Activated CD4-positive, alpha-beta T cell treated with anti-CD3 and anti-CD28 coated beads, Interleukin-10, Interleukin-2, amounts not matched to agents 100 ng/mL and 50 ng/mL, durations not matched to agents 16 hours and 8 hours (primary cell): ENCODE measurements at regions not wholly inside any gene's neighbourhood (a gene's known extent, or its start where the extent isn't known, plus 50 kb on each side); places are given as distances from the start of the nearest gene placed in this dataset.

Experiments used
- DNase-seq: peaks from one replicate; pipeline ENCODE4 v3.0.0-alpha.2; 2020

DNA sequence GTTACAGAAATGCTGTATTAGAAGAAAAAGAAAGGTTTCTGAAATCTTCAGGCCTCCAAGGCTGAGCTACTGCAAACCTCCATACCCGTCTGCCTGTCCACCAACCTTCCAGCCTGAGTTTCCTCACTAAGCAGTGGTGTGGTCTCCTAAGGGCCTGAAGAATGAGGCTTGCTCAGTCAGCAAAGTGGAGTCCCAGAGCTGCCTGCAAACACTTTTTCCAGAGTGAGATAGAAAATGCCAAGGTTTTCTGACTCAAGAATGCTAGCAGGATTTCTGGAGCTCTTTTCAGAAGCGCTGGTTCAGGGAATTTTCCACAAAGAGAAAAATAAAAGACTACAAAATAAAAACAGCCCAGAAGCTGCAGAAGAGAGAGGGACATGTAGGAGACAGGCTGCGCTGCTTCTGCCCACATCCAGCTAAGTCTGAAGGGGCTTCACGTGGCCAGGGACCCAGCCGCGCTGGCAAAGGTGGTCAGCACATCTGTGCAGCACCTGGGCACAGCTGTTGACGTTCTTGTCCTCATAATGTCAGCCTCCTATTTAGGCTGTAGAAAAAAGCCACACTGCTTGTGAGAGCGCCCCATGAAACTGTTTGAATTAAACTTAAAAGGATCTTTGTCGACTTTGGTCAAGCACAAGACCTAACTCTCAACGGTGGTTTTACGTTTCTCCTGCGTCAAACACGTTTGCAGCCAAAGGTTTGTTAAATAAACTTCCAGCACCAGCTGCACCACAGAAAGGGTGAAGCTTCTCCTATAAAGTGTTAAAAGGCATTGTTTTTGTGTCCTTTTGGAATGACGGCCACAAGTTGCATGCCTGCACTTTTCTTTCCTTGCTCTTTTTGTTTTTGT lies 209.0 kb downstream of the THBS2 start:
- DNase-seq, result no peak

DNA sequence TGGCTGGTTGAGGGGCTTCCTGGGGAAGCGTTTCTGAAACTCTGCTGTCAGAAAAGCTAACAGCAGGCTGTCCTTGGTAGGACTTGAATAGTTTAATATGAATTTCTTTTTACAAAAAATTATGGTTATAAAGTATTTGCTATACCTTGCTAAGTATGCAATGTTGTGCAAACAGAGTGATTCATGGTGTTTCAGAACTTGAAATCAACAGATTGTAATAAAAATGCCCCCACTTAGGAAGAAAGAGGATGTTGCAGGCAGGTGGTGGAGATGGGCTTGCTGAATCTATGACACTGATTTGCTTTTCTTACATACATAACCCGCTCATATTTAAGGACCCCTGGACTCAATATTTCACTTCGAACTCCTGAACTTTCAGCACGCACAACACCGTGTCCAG lies 211.6 kb downstream of the THBS2 start:
- DNase-seq, result no peak

DNA sequence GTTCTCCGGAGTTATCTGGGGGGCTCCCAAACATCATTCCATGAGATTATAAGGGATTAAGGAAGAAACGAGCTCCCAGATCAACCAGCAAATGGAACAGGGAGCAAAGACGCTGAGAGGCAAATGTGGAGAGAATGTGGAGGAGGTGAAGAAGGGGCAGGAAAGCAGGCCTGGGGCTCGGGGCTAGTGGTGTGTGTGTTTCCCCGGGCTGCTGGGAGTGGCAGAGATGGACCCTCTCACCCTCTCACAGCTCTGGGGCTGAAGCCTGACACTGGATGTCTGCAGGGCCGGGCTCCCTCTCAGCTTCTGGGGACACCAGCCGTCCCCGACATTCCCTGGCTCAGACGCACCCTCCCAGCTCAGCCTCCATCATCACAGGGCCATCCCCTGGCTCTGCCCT lies 212.6 kb downstream of the THBS2 start:
- no peak for DNase-seq

DNA sequence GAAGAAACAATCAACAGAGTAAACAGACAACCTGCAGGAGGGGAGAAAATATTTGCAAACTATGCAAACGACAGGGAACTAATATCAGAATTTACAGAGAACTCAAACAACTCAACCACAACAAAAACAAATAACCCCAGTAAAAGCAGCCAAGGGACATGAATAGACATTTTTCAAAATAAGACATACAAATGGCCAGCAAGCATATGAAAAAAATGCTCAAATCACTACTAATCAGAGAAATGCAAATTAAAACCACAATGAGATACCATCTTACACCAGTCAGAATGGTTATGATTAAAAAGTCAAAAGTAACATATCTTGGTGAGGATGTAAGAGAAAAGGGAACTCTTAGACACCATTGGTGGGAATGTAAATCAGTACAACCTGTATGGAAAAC lies 215.0 kb downstream of the THBS2 start:
- no peak for DNase-seq

DNA sequence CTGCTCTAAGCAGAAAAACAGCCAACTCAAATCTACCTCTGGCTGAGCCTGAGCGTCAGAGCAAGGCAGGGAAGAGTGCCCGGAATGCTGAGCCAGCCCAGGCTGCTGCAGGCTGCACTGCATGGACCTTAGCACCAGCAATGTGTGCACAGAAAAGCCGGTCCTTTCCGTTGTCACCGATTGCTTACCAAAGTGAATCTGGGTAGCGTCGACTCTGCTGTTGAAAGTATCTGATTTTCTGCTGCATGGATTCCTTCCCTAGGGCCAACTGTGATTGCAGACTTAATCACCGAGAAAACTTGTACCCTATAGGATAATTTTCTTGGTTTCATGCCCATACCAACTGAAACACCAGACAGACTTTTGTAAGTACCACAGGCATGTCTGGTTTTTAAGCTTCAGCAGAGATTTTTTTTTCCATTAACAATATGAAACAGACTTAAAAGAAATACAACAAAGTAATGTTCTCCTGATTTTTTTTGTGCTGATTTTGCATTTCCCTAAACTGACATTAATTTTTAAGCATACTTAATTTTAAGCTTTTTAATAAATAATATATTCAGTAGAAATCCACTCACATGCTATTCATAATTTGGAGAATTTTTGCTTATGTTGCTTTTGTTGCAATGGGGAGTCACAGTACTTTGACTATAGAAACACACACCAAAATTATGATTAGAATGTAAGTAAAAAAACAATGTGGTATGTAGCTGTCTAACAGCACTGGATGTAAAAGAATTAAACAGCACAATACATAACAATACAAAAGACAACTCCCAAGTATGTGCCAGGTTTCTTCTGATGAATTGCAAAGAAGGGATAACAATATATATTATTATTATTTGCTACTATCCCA lies 218.0 kb downstream of the THBS2 start:
- no peak for DNase-seq

DNA sequence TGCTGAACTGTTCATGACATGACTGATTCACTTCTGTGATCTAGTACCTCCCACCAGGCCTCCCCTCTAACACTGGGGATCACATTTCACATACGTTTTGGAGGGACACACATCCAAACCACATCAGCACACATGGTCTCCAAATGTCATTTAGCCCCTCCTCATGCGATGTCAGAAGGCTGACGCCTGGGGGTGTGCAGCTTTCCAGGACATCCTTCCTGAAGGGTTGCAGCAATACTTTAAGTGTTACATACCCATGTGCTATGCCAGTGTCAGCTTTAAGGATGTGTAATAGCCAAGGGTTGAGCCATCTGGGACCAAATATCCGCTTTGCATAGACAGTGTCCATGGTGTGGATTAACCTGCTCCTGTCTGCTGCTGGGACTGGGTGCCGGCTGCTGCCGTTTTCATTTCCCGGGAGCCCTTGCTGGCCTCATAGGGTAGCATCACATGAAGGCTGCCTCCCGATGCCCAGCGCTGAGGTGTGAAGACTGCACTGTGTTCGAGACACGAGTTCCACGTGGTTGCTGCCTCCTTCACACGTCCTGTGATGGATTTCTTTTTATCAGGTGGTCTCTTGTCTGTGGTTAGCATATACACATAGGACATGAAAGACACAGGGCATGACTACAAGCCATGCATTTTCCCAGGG lies 219.0 kb downstream of the THBS2 start:
- no peak for DNase-seq

DNA sequence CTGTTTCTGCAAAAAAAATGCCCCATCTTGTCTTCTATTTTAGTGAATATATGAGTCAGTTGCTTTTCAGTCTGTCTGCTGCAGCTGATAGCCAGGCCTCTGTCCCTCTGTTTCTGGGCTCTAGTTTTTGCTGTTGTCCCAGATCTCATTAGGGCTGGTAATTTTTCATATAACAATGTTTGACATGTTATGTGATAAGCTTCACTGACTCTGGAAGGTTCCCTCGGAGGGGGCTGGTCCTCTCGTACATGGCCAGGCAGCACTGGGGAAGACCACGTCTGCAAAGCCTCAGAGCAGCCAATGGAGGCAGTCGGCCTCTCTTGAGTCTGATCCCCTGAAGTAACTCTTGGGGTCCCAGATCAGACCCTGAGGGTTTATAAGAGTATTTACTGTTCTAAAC lies 223.8 kb downstream of the THBS2 start:
- DNase-seq, result no peak

DNA sequence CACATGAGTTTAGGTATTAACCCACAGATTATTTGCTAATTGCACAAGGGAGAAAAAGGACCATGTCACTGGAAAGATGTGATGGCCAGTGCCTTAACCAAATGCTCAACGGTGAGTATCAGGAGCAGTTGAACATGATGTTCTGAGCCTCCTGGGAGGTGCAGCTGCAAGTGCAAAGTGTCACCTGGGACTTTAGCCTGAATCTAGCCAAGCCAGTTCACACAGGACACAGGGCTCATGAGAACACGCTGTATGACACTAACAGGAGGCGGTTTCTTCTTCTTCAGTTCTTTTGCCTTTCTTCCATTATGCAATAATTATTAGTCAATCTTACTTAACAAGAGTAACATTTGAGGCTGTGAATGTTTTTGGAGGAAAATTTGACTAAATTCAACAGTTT lies 225.3 kb downstream of the THBS2 start:
- no peak for DNase-seq

DNA sequence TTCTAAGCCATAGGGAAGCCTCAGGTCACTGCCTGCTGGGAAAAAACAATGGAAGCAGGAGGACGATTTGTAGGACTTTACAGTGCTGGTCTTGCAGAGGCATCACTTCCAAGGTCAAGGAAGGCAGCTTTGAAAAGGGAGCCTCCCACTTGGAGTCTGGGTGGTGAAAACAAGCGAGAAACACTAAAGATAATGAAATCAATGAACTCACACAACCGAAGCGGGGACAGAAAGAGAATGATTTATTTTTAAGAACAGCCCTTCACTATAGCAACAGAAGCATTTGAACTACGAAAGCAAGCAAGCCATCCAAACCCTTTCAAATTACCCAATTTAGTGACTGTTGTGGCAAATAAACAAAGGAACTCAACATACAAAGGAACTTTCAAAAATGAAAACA lies 227.5 kb downstream of the THBS2 start:
- no peak for DNase-seq

DNA sequence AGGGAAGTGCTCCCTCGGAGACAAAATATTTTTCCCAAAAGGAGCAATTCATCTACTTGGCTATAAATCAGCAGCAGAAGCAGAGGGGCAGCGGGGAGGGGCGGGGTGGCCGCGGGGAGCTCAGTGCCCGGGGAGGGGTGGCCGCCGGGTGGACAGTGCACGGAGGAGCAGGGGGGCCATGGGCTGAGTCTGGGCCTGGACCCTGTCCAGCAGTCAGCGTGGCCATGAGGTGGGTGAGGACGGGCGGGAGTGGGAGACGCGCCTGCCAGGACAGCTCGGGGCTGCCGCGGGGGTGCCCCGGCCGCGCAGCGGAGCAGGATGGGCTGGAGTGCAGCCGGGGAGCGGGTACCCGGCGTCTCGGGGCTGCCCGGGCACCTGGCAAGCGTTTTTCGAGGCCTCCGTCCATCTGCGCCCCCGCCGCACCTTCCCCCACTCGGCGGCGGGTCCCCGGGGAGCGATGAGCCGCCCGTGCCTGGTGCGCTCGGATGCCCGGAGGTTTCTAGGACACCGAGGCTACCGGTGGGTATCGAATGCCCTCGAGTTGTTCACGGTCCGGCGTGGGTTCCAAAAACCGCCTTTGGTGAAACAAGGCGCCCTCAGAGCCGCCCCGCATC lies 229.5 kb downstream of the THBS2 start:
- DNase-seq, result no peak

DNA sequence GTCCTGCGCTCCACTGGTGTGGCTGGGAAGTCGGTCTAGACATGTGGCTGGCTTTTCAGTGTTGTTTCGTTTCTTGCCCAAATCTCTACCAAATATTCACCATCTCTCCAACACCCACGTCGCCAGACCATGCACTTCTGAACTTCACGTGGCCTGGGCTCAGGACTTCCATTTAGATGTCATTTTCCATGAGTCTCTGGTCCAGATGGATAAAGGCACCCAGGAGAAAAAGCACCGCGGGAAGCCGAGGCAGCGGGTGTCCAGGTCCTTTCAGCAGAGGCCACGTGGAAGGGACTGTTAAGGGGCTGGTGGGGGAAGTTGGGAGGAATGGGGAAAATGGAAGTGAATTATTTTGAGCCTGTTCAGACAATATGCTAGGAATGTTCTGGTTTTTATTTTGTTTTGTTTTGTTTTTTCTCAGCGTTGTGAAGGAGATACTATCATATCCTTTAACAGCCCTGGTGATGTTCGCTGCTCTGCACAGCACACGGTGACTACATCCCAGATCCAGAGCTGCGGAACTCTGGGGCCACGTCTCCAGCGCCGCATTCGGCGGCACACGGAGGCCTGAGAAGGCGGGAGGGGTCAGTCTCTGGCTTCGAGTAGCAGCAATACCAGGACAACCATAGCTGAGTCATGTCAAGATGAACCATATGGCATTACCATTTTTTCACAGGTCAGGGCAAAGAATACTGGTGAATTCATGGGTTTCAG lies 230.3 kb downstream of the THBS2 start:
- no peak for DNase-seq

DNA sequence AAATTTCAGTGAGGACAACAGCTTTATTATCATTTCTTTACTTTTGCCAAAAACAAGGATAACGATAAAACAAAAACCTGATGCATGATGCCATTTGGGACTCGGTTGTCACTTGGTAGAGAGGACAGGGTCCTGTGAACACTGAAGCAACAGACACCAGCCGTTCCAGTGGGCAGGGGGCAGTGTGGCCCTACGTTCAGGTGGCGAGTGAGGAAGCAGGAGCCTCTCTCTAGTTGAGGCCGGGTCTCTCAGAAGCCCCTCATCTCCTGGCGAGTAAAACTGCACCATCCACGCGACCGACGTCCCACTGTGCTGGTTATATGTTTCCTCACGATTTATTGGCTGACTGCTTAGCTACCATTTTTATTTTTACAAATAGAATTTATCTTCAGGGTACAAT lies 231.6 kb downstream of the THBS2 start:
- DNase-seq, result no peak

DNA sequence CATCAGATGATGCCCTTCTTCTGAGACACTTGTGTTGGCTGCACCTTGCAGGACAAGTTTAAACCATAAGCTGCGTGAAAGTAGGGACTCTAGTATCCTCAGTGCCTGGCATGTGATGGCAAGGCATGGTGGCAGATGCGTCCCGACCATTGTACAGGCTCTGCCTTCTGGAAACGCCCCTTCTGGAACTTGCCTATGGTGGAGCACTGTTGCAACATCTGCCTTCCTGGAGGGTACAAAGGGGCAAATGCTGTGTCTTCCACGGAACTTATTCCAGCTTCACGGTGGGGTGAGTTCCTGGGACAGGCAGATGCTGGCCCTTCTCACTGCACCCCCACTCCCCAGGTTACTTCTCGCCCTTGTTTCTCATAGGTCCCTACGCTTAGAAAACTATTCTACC lies 232.8 kb downstream of the THBS2 start:
- no peak for DNase-seq

DNA sequence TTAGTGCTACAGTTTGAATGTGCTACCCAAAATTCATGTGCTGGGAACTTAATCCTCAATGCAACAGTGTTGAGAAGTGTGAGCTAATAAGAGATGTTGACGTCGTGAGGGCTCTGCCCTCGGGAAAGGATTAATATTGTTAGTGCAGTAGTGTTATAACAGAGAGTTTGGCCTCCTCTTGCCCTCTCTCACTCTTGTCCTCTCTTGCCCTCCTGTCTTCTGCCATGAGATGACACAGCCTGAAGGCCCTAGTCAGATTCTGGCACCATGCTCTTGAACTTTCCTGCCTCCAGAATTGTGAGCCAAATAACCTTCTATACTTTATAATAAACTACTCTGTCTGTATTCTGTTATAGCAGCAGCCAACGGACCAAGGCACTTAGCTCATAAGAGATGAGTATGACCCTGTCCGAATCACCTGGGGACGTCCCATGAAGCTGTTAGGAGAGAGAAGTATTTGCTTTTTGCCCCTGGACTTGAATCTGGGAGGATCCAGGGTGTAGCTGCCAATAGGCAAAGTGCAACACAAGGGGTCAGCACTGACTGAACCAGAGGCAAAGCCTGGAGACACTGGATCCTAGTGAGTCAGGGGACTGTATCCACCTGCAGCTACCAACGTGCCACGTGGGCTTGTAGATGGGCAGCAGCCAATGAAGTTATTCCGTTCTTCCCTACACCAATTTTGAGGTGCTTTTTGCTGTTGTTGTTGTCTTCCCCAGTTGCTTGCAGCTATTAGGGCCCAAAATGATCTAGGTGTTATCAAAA lies 233.7 kb downstream of the THBS2 start:
- no peak for DNase-seq

DNA sequence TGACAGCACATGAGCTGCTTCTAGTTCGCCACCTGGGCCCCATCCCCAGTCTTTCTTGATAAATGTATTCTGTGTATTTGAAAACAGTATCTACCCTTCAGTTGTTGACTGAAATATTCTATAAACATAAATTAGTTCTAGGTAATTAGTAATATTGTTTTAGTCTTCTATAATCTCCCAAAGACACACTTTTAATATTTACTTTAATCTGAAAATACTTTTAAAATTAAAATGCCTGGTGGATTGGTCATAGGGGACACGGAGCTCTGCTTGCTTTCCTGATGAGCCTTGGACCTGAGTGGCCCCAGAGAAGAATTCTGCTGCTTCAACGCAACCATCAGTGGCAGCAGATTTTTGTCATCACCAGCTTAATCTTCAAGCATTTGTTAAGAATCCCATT lies 234.5 kb downstream of the THBS2 start:
- DNase-seq, result no peak

DNA sequence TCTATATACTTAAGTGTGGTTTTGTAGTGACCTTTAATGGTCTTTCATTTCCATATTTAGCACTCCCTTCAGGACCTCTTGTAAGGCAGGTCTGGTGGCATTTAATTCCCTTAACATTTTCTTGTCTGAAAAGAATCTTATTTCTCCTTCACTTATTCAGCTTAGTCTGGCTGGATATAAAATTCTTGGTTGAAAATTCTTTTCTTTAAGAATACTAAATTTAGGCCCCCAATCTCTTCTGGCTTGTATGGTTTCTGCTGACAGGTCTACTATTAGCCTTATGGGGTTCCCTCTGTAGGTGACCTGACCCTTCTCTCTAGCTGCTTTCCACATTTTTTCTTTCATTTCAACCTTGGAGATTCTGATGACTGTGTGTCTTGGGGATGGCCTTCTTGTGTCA lies 236.9 kb downstream of the THBS2 start:
- DNase-seq, result no peak

DNA sequence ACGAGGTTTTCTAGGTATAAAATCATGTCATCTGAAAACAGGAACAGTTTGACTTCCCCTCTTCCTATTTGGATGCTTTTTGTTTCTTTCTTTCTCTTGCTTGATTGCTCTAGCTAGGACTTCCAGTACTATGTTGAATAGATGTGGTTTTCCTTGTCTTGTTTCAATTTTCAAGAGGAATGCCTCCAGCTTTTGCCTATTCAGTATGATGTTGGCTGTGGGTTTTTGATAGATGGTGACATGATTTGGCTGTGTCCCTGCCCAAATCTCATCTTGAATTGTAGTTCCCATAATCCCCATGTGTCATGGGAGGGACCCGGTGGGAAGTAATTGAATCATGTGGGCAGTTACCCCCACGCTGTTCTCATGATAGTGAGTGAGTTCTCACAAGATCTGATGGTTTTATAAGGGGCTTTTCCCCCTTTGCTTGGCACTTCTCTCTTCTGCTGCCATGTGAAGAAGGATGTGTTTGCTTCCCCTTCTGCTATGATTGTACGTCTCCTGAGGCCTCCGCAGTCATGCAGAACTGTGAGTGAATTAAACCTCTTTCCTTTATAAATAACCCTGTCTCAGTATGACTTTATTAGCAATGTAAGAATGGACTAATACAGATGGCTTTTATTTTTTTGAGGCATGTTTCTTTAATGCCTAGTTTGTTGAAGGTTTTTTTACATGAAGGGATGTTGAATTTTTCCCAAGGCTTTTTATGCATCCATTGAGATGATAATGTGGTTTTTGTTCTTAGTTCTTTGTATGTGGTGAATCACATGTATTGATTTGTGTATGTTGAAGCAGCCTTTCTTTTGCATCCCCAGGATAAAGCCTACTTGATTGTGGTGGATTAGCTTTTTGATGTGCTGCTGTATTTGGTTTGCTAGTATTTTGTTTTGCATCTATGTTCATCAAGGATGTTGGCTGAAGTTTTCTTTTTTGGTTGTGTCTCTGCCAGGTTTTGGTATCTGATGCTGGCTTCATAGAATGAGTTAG lies 239.1 kb downstream of the THBS2 start:
- no peak for DNase-seq

DNA sequence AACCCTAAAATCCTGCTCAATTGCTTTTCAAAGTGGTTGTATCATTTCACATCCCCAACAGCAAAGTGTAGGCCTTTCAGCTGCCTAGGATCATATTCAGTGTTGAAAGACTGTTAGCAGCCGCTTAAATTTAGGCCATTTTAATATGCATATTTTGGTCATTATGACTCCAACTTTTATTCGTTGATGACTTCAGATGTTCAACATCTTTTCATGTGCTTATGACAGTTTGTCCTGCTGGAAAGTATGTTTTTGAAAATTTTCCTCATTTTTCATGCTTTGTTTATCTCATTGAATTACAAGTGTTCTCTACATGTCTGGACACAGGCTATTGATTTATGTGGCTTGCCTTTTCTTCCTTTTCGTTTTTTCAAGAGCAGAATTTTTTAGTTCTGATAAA lies 244.0 kb downstream of the THBS2 start:
- no peak for DNase-seq

DNA sequence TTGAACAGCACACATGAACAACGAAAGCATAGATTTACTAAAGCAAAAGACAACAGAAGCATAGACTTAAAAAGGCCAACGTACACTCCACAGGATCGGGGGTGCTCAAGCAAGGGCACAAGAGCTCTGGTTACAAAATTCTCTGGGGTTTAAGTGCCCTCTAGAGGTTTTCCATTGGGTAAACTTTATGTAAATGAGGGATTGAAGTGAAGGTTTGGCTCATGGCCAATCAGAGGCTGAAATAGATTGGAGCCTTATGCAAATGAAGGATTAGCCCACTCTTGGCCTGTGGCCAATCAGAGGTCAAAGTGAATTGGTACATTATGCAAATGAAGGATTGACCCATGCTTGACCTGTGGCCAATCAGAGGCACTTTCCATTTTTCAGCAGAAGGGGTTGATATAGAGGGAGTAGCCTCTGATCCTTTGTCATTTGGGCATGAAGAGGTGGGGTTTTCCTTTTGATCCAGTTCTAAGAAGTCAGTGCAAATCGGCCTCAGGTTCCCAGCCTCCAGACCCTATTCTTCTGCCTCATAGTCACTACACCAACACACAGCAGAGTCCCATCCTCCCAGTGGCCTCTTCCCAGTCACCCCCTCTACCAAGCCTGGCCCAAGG lies 244.9 kb downstream of the THBS2 start:
- no peak for DNase-seq

DNA sequence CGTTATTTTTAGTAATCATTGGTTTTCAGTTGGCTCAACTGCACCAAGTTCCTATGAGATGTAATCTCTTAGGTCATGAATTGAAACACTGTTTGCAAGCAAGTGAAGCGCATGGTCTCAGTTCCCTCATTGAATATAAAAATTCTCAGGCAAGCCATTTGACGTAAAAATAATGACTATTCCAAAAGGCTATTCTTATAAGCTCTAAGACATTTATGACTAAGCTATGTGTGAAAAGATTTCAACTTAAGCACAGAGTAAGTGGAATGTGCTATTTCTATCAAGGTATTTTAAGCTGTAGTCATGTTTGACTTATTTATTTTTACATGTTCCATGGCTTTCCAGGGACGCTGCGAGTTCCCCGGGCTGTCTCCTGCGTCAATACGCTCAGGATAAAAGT lies 248.5 kb downstream of the THBS2 start:
- no peak for DNase-seq
